ENCODE measurements at regions not wholly inside any gene's neighbourhood (a gene's known extent, or its start where the extent isn't known, plus 50 kb on each side); places are given as distances from the start of the nearest gene placed in this dataset.

- TF ChIP-seq CTCF (IDR thresholded peaks at IDR 0.05; ENCODE audit: control extremely low read depth in 1 of 3, insufficient read depth in 1 of 3, low read depth in 1 of 3, low read length in 3 of 3) (no peak), ZNF274 (IDR thresholded peaks at IDR 0.05; ENCODE audit: borderline replicate concordance, extremely low read depth, low read length) (no peak), EP300 (IDR thresholded peaks at IDR 0.05; ENCODE audit: borderline replicate concordance in 1 of 2, low read depth in 2 of 2, low read length in 2 of 2) (no peak), CREB1 (IDR thresholded peaks at IDR 0.05) (no peak), CHD7 (IDR thresholded peaks at IDR 0.05; ENCODE audit: insufficient replicate concordance, low read length) (no peak), GTF2F1 (IDR thresholded peaks at IDR 0.05; ENCODE audit: borderline replicate concordance, low read depth, low read length) (no peak), SIN3A (conservative IDR thresholded peaks at IDR 0.05 in 1 of 2, IDR thresholded peaks at IDR 0.05 in 1 of 2; ENCODE audit: low read depth in 1 of 2, low read length in 2 of 2) (no peak)
Measured at GRCh38 chr11:112877581-112877980, 83.6 kb upstream of the NCAM1 start.

All from H1 (cell line).